Mammary epithelial cell (primary cell): ENCODE measurements at regions not wholly inside any gene's neighbourhood (a gene's known extent, or its start where the extent isn't known, plus 50 kb on each side); places are given as distances from the start of the nearest gene placed in this dataset.

ENCODE experiments used
- CTCF ChIP-seq, 2 donors: IDR thresholded peaks in 1 of 2; conservative IDR thresholded peaks in 1 of 2; 2 replicates each; pipeline ENCODE4 v1.5.1; 2011 to 2012; ENCODE audit warnings: inconsistent platforms in 2 of 2, low read length in 2 of 2, mild to moderate bottlenecking in 2 of 2, control low read depth in 1 of 2, low read depth in 1 of 2; ENCODE audit not compliant: insufficient read depth in 1 of 2; ENCODE audit errors: extremely low read depth in 1 of 2
- EZH2 ChIP-seq: IDR thresholded peaks from 2 replicates; pipeline ENCODE4 v1.6.1; 2012; ENCODE audit warnings: low read length, inconsistent platforms, borderline replicate concordance

DNA sequence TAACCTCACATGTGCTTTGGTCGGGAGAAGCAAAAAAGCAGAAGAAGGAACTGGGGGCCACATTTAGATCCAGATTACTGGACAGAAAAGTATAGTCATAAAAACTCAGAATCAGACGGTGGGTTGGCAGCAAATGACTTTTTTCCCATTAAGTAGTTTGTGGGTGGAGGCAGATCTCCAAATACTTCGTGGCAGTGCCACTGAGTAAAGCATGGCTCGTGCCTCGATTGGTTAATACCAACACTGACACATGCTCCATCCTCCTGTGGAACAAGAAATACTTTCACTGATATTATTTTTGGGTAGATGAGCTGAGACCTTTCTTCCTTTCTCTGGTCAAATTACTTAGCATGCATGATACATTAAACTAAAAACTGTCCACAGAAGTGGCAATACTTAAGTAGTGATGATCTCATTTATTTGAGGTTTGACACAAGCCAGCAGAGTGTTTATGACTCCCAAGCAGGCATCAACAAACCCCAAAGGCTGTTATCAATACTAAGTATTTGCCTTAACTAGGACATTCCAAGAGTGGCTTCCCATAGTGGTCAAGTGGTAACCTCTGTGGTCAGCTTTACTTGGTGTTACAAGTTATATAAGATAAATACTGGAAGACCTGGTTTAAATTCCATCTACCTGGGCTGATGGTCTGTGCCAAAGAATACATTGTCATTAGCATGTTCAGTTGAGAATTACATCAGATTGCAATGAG, 500.0 kb upstream of the RUNX1 start:
- TF ChIP-seq CTCF (conservative IDR thresholded peaks at IDR 0.05 in 1 of 2, IDR thresholded peaks at IDR 0.05 in 1 of 2; ENCODE audit: extremely low read depth in 1 of 2, insufficient read depth in 1 of 2, low read depth in 1 of 2, low read length in 2 of 2) (no peak), EZH2 (no peak)
